HG03159 (cell line): ENCODE measurements at regions not wholly inside any gene's neighbourhood (a gene's known extent, or its start where the extent isn't known, plus 50 kb on each side); places are given as distances from the start of the nearest gene placed in this dataset.
"Not testable (repeated sequence)": the region's sequence is repeated elsewhere in the genome, so short reads cannot be mapped to it uniquely, and the experiment has no call there.

Source experiments
- ATAC-seq: cut with Tn5 transposase; IDR thresholded peaks from one replicate; pipeline ENCODE4 v1.9.1; 2021; ENCODE audit warnings: mild to moderate bottlenecking, moderate library complexity; ENCODE audit not compliant: unreplicated experiment

DNA sequence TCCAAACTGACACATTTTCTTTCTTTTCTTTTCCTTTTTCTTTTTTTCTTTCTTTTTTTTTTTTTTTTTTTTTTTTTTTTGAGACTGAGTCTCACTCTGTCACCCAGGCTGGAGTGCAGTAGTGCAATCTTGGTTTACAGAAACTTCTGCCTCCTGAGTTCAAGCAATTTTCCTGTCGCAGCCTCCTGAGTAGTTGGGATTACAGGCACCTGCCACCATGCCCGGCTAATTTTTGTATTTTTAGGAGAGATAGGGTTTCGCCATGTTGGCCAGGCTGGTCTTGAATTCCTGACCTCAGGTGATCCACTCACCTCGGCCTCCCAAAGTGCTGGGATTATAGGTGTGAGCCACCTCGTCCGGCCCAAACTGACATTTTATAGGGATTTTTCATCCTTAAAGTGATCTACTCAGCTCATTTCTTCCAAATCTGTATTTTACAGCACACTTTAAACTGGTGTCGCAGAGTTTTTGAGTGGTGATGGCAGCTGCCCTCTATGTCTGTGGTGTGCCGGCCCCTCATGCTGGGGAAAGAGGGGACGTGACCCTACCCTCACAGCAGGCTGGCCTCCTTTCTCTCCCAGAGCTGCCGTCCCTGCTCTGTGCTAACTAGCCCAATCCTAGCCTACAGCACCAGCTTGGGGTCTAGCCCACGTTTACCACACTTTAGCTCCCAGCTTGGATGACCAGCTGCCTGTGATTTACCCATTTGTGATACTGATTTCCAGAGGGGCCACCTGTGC is 211.9 kb upstream of the HAAO start:
- not testable (repeated sequence) for ATAC-seq

DNA sequence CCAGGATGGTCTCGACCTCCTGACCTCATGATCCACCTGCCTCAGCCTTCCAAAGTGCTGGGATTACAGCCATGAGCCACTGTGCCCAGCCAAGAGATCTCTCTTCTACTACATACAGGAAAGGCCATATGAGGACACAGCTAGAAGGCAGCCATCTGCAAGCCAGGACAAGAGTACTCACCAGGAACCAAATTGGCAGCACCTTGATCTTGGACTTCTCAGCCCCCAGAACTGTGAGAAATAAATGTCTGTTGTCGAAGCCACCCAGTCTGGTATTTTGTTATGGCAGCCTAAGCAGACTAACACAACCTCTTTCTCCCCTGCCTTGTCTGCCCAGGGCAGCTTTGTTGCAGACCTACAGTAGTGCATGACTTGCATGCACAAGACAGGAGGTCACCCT is 211.3 kb upstream of the HAAO start:
- no peak for ATAC-seq

DNA sequence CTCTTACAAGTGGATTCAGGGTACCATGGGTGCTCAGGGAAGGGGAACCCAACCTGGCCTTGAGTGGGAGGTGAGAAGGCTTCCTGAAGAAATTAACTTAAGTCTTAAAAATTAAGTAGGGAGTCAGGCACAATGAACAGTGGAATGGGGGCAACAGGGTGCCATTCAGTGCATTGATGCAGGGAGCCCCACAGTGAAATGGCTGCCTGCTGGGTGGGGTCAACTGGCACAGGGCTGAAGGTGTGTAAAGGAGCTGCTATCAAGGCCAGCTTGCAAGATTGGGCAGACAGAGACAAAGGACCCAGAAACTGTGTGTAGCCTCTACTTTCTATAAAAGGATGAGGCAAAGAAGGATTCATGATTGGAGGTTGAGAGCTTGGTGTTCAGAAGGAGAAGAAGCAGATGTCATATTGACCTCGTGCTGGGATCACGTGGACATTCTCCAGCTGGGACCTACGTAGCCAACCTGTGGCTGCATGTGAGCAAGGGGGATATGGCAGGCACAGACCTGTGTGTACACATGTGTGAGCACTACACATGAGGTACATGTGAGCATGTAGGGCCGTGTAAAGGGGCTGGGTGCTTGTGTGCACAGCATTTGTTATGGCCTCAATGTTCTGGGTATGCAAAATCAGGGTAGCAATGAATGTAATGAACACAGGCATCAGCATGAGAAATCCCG is 209.5 kb upstream of the HAAO start:
- ATAC-seq, result no peak

DNA sequence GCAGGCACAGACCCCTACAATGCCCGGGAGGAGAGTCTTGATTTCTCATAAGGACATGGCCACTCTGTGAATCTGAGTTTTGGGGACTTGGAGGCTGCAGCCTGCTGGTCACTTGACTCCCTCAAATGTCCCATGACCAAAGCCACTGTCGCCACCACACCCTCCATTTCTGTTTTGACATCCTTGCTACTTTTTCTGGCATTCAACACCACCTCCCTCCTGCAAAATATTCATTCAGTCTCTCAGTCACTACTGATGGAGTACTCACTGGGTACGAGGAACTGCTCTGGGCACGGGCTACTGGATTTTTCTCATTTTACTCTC is 208.6 kb upstream of the HAAO start:
- no peak for ATAC-seq

DNA sequence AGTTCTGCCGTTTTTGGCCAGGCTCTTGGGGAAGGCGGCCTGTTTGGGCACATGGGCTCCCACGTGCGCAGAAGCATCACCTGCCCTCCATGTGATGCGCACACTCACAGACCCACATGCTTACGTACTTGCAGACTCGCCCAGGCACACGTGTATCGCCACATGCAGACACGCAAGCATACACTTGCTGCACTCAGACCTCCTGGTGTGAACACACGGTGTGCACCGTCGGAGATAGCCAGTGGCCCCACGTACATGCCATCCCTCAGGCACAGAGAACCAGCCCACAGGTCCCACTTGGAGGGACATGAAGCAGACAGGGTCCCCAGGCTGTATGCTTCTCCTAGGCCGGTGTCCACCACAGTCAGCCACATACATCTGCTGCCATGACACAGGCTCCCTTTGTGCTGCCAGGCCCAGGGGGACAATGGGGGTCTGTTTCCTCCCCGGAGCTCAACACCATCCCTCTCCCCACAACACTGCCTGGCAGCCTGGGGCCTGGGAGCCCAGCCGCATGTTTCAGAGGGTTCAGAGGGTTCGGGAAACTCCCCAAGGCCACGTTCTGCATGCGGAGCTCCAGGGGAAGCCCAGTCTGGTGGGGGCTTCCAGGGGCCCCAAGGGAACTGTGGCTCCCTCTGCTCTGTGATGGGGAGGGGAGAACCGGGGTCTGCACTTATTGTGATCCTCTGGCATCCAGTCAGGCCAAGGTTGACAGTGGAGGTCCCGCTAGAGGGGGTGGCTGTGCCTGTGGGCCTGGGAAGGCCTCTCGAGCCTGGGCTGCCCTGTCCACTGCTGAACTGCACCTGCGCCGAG is 208.1 kb upstream of the HAAO start:
- no peak for ATAC-seq

DNA sequence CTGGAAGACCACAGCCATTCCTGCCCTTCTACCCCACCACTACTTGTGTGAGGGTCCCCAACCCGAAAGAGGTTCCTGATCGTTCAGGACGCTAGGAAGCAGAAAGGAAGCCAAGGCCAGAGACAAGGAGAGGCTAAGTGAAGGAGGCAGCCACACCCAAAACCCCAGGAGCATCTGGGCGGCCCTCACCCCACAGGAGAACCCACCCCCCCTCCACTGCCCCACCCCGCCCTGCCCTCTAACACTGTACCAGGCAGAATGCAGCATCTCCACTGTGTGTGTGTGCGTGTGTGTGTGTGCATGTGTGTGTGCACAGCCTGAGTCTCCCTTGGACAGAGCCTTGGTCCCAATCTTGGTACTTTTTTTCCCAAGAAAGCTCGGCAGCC is 207.5 kb upstream of the HAAO start:
- no peak for ATAC-seq

DNA sequence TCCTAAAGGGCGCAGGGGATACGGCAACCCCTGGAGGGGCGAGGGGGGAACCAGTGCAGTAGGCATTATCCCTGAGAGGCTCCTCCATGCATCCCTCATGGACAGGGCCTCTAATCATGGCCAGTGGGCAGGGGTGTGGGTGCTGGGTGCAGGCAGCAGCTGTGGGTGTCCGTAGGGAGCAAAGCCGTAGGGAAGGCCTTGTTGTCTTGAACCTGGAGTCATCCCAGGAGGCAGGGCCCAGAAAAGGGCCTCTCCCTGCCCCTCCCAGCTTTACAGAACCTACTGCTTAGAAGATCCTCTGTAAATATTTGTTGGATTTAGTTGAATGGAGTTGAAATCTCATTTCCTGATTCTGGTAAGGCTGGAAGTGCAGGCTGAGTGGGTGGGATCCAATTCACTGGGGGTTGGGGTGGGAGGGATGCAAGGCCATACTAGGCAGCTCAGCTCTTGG is 207.0 kb upstream of the HAAO start:
- ATAC-seq, result no peak

DNA sequence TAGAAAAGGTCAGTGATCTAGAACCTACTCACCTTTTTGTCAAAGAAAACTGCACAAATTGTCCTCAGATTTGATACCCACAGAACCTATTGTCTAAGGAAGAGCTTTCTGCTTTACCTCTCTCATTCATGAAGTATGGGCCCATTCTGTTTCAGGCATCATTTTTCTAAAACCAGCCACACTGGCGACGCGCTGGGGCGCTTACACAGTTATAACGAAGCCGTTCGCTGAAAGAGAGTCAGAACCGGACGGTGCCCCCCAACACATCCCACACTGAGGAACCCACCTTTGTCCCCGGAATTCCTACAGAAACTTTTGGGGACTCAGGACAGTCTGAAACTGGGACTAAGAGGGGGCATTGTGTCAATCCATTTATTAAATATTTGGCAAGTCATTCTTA is 206.3 kb upstream of the HAAO start:
- no peak for ATAC-seq

DNA sequence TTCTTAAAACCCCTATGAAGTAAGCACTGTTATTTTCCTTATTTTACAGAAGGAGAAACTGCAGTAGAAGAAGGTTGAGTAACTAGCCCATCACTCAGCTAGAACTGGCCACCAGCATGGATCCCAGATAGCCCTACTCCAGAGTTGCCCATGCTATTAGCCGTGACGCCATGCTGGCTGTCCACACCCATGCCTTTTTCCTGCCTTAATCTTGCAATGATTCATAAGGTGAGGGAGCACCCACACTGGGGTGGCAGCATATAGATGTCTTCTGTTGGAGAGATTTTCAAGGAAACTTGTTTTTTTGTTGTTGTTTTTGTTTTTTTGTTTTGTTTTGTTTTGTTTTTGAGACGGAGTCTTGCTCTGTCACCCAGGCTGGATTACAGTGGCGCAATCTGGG is 204.1 kb upstream of the HAAO start:
- ATAC-seq, result no peak

DNA sequence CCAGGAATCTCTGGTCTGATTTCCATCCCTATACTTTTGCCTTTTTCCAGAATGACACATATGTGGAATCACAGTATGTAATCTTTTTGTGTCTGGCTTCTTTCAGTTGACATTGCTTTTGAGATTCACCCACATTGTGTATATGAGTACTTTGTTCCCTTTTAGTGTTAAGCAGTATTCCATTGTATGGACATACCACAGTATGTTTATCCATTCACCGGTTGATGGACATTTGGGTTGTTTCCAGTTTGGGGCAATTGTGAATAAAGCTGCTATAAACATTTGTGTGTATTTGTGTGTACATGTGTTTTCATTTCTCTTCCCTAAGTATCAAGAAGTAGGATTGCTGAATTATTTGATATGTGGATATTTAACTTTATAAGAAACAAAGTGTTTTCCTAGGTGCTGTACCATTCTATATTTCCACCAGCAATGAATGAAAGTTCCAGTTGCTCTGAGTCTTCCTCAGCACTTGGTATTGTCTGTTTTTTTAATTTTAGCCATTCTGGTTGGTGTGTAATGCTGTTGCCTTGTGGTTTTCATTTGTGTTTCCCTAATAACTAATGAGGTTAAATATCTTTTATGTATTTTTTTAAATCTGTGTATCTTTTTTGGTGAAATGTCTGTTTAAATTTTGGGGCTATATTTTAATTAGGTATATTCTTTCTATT is 203.5 kb upstream of the HAAO start:
- no peak for ATAC-seq

DNA sequence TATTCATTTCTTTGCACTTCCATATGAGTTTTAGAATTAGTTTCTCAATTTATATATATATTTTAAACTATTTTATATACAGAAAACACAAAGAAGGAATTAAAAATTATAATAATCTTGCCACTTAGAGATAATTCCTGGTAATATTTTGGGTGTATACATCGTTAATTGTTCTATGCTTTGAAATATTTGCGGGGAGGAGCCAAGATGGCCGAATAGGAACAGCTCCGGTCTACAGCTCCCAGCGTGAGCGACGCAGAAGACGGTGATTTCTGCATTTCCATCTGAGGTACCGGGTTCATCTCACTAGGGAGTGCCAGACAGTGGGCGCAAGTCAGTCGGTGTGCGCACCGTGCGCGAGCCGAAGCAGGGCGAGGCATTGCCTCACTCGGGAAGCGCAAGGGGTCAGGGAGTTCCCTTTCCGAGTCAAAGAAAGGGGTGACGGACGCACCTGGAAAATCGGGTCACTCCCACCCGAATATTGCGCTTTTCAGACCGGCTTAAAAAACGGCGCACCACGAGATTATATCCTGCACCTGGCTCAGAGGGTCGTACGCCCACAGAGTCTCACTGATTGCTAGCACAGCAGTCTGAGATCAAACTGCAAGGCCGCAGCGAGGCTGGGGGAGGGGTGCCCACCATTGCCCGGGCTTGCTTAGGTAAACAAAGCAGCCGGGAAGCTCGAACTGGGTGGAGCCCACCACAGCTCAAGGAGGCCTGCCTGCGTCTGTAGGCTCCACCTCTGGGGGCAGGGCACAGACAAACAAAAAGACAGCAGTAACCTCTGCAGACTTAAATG is 197.1 kb upstream of the HAAO start:
- not testable (repeated sequence) for ATAC-seq

DNA sequence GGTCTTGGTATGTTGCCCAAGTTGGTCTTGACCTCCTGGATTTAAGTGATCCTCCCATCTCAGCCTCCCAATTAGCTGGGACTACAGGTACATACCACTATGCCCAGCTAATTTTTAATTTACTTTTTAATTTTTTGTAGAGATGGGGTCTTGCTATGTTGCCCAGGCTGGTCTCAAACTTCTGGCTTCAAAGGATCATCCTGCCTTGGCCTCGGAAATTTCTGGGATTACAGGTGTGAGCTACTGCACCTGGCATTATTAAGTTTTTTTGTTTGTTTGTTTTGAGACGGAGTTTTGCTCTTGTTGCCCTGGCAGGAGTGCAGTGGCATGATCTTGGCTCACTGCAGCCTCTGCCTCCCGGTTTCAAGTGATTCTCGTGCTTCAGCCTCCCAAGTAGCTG is 195.7 kb upstream of the HAAO start:
- ATAC-seq, result not testable (repeated sequence)

DNA sequence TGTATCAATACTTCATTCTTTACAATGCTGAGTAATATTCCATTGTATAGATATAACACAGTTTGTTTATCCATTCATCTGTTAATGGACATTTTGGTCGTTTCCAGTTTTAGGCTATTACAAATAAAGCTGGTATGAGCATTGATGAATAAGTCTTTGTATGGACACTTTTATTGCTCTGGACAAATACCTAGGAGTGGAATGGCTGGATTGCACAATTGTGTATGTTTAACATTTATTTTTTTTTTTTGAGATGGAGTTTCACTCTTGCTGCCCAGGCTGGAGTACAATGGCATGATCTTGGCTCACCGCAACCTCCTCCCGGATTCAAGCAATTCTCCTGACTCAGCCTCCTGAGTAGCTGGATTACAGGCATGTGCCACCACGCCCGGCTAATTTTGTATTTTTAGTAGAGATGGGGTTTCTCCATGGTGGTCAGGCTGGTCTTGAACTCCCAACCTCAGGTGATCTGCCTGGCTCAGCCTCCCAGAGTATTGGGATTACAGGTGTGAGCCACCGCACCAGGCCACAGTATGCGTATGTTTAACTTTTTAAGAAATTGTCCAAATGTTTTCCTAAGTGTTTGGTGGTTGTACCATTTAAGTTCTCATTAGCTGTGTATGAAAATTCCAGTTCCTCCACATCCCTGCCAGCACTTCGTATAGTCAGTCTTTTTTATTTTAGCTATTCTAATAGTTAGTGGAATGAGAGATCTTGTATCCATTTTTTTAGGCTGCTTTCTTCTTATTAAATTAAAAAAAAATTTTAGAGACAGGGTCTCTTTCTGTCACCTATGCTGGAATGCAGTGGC is 194.9 kb upstream of the HAAO start:
- no peak for ATAC-seq

DNA sequence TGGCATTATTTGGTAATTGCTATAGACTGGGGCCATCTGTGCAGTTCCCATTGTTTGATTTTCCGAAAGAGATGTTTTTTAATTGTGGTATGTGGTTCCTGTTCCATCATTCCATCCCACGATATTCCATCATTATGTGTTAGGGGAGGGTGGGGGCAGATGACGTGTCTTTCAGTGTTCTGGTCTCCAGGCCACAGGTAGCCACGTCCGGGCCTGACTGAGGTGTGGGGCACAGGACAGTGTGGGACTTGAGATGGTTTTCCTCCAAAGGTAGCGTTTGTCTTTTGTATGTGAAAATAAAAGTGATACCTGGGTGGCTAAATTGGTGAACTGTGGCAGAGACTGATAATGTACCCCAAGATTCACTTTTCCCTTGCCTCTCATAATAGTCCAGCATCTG is 192.2 kb upstream of the HAAO start:
- no peak for ATAC-seq

DNA sequence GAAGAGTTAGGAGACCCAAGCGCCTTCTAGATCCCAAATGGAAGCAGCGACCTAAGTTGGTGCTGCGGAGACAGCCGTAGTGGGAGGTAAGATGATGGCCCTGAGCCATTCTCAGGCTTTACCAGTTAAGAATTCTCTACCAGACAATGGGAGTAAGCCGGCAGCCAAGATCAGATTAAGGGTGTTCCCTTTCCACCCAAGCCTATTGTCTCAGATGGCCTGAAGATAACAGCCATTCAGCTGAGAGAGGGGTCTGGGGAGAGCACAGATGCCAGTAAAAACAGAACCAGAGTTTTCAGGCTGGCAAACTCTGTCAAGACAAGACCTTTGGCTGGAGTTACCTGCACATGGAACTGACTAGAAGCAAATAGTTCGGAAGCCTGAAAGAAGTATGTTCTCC is 191.7 kb upstream of the HAAO start:
- no peak for ATAC-seq

DNA sequence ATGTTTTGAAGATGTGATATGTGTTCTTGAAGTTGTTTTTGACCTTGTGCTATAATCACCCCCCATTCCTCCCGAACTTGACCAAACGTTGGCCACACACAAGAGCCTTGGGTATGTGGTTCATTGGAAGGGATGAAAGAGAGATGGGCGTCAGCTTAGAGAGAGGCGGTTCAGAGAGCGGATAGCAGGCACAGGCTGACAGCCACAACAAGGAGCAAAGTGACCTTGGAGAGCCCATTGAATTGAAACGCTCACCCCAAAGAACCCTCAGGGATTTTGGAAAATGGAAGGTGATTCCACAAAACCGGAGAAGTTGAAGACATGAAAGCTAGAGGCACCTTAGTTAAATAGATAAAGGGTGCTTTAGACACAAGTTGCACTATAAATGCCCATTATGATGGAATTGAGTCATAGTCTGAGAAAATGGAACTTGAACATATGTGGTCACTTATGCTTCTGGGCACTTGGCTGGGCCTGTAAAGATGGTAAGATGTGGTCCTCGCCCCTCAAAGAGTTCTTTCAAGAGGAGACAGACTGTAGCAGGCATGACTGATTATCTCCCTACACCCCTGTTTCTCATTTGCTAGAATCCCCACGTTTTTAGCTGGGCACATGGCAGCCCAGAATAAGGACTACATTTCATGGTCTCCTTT is 188.5 kb upstream of the HAAO start:
- ATAC-seq, result no peak

DNA sequence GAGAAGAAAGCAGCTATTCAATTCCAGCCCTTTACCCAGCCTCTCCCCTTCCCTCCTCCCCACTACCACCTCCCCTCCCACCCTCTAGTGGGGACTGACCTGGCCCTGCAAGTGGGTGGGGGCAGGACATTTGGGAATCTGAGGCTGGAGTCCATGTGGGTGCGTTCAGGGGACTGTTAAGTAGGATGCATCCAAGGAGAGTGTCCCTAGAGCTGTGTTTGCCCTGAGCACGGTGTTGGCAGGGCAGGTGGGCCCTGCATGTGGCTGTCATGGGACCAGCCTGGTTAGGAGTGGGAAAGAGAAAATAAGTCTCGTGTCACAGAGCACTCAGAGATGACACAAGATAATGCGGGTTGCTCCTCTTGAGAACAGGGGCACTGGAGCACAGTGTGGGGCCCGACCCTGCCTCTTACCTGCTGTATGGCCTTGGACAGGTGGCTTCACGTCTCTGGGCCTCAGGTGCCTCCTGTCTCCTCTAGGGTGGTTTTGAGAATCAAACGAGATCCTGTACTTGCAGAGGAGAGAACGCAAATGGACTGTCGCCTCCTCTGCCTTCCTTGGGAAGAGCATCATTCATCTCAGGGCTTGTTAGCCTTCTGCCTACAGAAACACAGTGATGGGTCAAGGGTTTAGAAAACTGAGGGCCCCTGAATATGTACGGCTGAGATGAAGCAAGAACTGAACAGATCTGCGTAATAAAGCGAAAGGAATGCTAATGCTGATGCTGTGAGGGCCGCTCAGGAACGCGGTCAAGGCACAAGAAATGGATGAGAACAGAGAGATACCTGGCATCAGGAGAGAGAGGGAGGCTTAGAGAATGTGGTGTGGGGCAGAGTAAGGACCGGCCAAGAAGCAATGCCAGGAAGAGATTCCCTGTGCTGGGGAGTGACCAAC is 187.7 kb upstream of the HAAO start:
- no peak for ATAC-seq

DNA sequence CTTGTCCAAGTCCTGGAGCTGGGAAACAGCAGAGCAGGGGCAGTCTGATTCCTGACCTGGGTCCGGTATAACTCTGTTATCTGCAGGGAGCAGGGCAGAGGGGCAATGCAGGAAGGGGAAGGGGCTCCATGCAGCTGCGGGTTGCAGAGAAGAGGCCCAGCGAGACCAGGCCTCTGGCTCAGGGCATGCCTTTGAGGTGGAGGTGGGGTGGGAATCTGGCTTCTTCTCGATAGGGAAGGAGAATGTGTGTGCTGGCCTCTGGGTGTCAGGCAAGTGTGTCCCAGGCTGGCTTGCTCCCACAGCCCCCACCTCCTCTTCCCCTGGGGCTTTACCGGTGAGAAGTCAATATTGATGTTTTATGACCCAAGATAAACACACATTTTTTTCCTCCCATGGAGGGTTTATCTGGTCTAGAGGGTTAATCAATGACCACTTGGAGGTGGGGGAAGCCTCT is 187.1 kb upstream of the HAAO start:
- ATAC-seq, result no peak
